ENCODE measurements at regions not wholly inside any gene's neighbourhood (a gene's known extent, or its start where the extent isn't known, plus 50 kb on each side); places are given as distances from the start of the nearest gene placed in this dataset.

- DNase-seq (ENCODE audit: low read depth, low spot score): no peak
- Histone ChIP-seq H3K27ac (ENCODE audit: low read depth, low read length) (no peak overlapping the region), H3K9me3 (ENCODE audit: control insufficient read depth in 1 of 2, insufficient read depth in 1 of 2, low read depth in 1 of 2, low read length in 2 of 2) (no peaks in the 10 kb centered on the region), H3K9ac (ENCODE audit: low read length) (no peak overlapping the region), H3K9me2 (ENCODE audit: insufficient read depth) (no peaks in the 10 kb centered on the region), H3K27me3 (ENCODE audit: insufficient read depth, low read length) (peaks cover 23% of the 10 kb centered on the region; the same call in 1 of the 2 replicates), H4K20me1 (ENCODE audit: insufficient read depth) (no peaks in the 10 kb centered on the region), H3K4me3 (replicated peaks in 1 of 2; ENCODE audit: low read depth in 1 of 2, low read length in 2 of 2) (no peak overlapping the region), H2AFZ (ENCODE audit: low read depth, low read length, poor library complexity, severe bottlenecking) (no peak overlapping the region), H3K4me2 (ENCODE audit: low read length) (no peak overlapping the region), H3K79me2 (ENCODE audit: insufficient read depth, low read length) (no peaks in the 10 kb centered on the region), H3K4me1 (ENCODE audit: control insufficient read depth in 1 of 2, insufficient read depth in 2 of 2, low read length in 2 of 2) (no peaks in the 10 kb centered on the region), H3K36me3 (ENCODE audit: control insufficient read depth in 1 of 2, insufficient read depth in 2 of 2, low read length in 2 of 2) (no peaks in the 10 kb centered on the region)
- BruUV-seq (replicated peaks): no TSS peak
- ATAC-seq: no peak
- ChIA-PET RAD21 (ENCODE audit: low non-redundant PET in 1 of 2, low total read pairs in 2 of 2, uncharacterized antibody in 2 of 2, unreplicated experiment in 2 of 2) (no interaction called here), CTCF (no interaction called here), POLR2A (no interaction called here)
- no peak for TF ChIP-seq ZFX (IDR thresholded peaks at IDR 0.05)
- TF ChIP-seq JUND (IDR thresholded peaks at IDR 0.05): no peak
- TF ChIP-seq ZNF274 (IDR thresholded peaks at IDR 0.05; ENCODE audit: low read depth, low read length): no peak
- no peak for TF ChIP-seq MAX (IDR thresholded peaks at IDR 0.05)
- TF ChIP-seq CEBPB (IDR thresholded peaks at IDR 0.05; ENCODE audit: low read depth): no peak
- no peak for TF ChIP-seq ELF1 (IDR thresholded peaks at IDR 0.05; ENCODE audit: borderline replicate concordance, low read depth)
- TF ChIP-seq EZH2phosphoT487 (IDR thresholded peaks at IDR 0.05; ENCODE audit: borderline replicate concordance): no peak
- TF ChIP-seq SP1 (IDR thresholded peaks at IDR 0.05; ENCODE audit: low read depth): no peak
- no peak for TF ChIP-seq POLR2AphosphoS5 (IDR thresholded peaks at IDR 0.05; ENCODE audit: low read depth, low read length)
- TF ChIP-seq FOSL1 (IDR thresholded peaks at IDR 0.05; ENCODE audit: low read depth): no peak
- no peak for TF ChIP-seq YY1 (IDR thresholded peaks at IDR 0.05; ENCODE audit: extremely low read depth, insufficient replicate concordance, low read depth, low read length)
- intact Hi-C loops (cut with micrococcal nuclease): no loop called here
Observed at GRCh38 chr11:15668718-15669117, 554.0 kb downstream of the INSC start.

GRCh38 chr11:15670520-15671070 is 555.9 kb downstream of the INSC start:
- intact Hi-C loops (cut with micrococcal nuclease): no loop called here
- no peak for DNase-seq (ENCODE audit: low read depth, low spot score)
- H3K9me2 ChIP-seq (ENCODE audit: insufficient read depth): no peaks in the 10 kb centered on the region
- ATAC-seq: no peak
- no peaks in the 10 kb centered on the region for H4K20me1 ChIP-seq (ENCODE audit: insufficient read depth)
- H3K4me3 ChIP-seq (replicated peaks in 1 of 2; ENCODE audit: low read depth in 1 of 2, low read length in 2 of 2): no peak overlapping the region
- RAD21 ChIA-PET (ENCODE audit: low non-redundant PET in 1 of 2, low total read pairs in 2 of 2, uncharacterized antibody in 2 of 2, unreplicated experiment in 2 of 2): no interaction called here
- no peaks in the 10 kb centered on the region for H3K79me2 ChIP-seq (ENCODE audit: insufficient read depth, low read length)
- H3K4me2 ChIP-seq (ENCODE audit: low read length): no peak overlapping the region
- no peak overlapping the region for H3K9ac ChIP-seq (ENCODE audit: low read length)
- no peaks in the 10 kb centered on the region for H3K9me3 ChIP-seq (ENCODE audit: control insufficient read depth in 1 of 2, insufficient read depth in 1 of 2, low read depth in 1 of 2, low read length in 2 of 2)
- POLR2A ChIA-PET: no interaction called here
- CTCF ChIA-PET: no interaction called here
- H3K36me3 ChIP-seq (ENCODE audit: control insufficient read depth in 1 of 2, insufficient read depth in 2 of 2, low read length in 2 of 2): no peaks in the 10 kb centered on the region
- H2AFZ ChIP-seq (ENCODE audit: low read depth, low read length, poor library complexity, severe bottlenecking): no peak overlapping the region
- H3K27me3 ChIP-seq (ENCODE audit: insufficient read depth, low read length): peaks cover 19% of the 10 kb centered on the region; the same call in 1 of the 2 replicates
- no peak overlapping the region for H3K27ac ChIP-seq (ENCODE audit: low read depth, low read length)
- H3K4me1 ChIP-seq (ENCODE audit: control insufficient read depth in 1 of 2, insufficient read depth in 2 of 2, low read length in 2 of 2): no peaks in the 10 kb centered on the region
- BruUV-seq (replicated peaks): no TSS peak
- TF ChIP-seq ZNF274 (IDR thresholded peaks at IDR 0.05; ENCODE audit: low read depth, low read length) (no peak), FOSL1 (IDR thresholded peaks at IDR 0.05; ENCODE audit: low read depth) (no peak), CTCF (IDR thresholded peaks at IDR 0.05 in 2 of 3, conservative IDR thresholded peaks at IDR 0.05 in 1 of 3; ENCODE audit: borderline replicate concordance in 1 of 3, insufficient read depth in 1 of 3, low read depth in 2 of 3, low read length in 2 of 3) (no peak), CEBPB (IDR thresholded peaks at IDR 0.05; ENCODE audit: low read depth) (no peak), CBX3 (IDR thresholded peaks at IDR 0.05; ENCODE audit: low read depth) (no peak), ELF1 (IDR thresholded peaks at IDR 0.05; ENCODE audit: borderline replicate concordance, low read depth) (no peak), YY1 (IDR thresholded peaks at IDR 0.05; ENCODE audit: extremely low read depth, insufficient replicate concordance, low read depth, low read length) (no peak), ZBTB33 (IDR thresholded peaks at IDR 0.05; ENCODE audit: extremely low read depth, insufficient replicate concordance, low read length) (no peak), ATF3 (IDR thresholded peaks at IDR 0.05) (no peak), TCF7L2 (IDR thresholded peaks at IDR 0.05; ENCODE audit: borderline replicate concordance, extremely low read depth, insufficient read depth, insufficient read length) (no peak), RAD21 (IDR thresholded peaks at IDR 0.05; ENCODE audit: low read depth) (no peak)

All from HCT116 (cell line).